Fibroblast of pulmonary artery (primary cell): ENCODE measurements at regions not wholly inside any gene's neighbourhood (a gene's known extent, or its start where the extent isn't known, plus 50 kb on each side); places are given as distances from the start of the nearest gene placed in this dataset.

ENCODE experiments used
- DNase-seq: peaks from one replicate; pipeline ENCODE4 v3.0.0-alpha.2; 2010; ENCODE audit warnings: low read depth
- H3K4me3 ChIP-seq: replicated peaks from 2 replicates; pipeline ENCODE4 v1.5.1; 2011; ENCODE audit warnings: low read depth, mild to moderate bottlenecking, control low read depth, low read length, moderate library complexity
- CTCF ChIP-seq: IDR thresholded peaks from 2 replicates; pipeline ENCODE4 v1.5.1; 2011; ENCODE audit warnings: mild to moderate bottlenecking, control low read depth, low read length, inconsistent platforms; ENCODE audit errors: missing control alignments

DNA sequence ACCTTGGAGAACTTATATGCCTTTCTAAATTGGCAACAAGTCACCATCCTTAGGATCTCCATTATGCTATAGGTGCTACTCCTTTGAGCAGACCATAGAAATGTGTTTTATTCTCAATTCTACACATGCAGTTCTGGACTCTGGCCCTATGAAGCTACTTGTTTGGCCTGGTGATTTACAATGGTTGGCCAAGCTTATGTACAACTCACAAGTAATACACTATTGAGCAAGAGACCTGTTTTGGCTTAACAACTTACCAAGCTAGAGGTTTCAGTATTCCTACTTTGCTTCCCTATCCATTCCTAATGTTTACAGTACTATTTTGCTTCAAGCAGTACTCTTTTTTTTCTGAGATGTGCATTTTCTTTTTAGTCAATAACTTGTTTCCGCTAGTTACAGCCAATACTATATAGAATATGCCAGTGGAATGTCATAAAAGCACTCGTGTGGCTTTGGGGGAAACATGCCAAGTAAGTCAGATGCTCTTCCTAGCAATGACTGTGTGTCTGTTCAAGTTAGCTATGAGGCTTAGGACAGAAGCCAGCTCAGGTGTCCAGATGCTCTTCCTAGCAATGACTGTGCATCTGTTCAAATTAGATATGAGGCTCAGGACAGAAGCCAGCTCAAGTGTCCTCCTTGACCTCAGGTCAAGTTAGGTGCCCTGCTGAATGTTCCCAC is 174.9 kb upstream of the SEMA6D start:
- DNase-seq: no peak
- H3K4me3 ChIP-seq: no peak overlapping the region
- no peak for TF ChIP-seq CTCF

DNA sequence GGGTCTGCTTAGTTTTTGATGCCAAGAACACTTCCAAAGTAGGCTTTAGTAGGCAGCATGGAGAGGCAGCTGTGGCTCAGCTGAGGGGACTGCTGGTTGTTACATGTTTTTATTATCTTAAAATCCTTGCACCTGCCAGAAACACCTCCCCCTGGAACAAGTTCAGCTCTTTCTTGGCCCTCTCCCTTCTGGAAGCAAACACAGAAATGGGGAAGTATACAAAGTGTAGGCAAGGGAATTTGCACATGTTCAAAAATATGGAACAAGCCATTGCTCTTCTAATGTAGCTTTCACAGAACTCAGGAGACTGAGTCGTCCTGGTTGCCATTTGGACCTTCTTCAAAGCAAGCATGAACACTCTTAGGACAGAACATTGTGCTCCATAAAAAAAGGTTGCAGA is 169.1 kb upstream of the SEMA6D start:
- no peak overlapping the region for H3K4me3 ChIP-seq
- DNase-seq: no peak
- TF ChIP-seq CTCF: no peak

- H3K4me3 ChIP-seq: no peak overlapping the region
- no peak for TF ChIP-seq CTCF
- no peak for DNase-seq
These were observed 168.3 kb upstream of the SEMA6D start for GRCh38 chr15:47548986-47549385.

- peak; percentile 5 for TF ChIP-seq CTCF
- DNase-seq: no peak
- H3K4me3 ChIP-seq: no peak overlapping the region
These were observed 166.2 kb upstream of the SEMA6D start for GRCh38 chr15:47551079-47551478.

DNA sequence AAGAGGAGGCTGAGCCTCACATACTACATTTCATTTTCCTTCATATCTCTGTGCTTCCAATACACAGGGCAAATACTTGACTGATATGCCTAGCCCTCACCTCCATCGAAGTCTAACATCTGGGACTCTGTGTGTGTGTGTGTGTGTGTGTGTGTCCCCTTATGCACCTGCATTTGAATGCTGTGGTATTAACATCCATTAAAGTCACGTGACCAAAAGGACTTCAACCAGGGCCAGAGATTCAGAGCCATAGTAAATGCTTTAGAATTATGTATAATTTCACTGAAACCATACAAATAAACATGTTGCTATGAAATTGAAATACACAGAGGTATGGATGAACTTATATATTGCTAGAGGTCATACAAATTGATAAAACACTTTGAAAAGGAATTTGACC is 165.8 kb upstream of the SEMA6D start:
- no peak for DNase-seq
- no peak for TF ChIP-seq CTCF
- H3K4me3 ChIP-seq: no peak overlapping the region

- no peak for TF ChIP-seq CTCF
- DNase-seq: no peak
- no peak overlapping the region for H3K4me3 ChIP-seq
These were observed 164.2 kb upstream of the SEMA6D start for GRCh38 chr15:47552978-47553608.

DNA sequence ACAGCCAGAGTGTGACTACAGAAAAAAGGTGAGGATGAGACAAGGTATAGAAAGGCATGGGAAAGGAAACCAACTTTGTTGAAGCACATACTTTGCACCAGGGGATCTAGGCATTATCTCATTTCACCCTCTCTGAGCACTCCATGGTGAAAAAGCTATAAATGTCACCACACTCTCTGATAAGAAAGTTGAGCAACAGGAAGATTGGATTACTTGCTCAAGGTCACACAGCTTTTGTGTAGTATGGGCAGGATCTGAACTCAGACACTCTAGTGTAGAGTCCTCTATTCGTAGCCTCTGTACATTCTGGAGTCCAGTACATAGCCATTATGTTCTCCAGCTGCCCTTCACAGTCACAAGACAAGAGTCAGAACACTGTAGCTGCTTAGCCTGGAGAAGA is 163.4 kb upstream of the SEMA6D start:
- DNase-seq: no peak
- no peak overlapping the region for H3K4me3 ChIP-seq
- TF ChIP-seq CTCF: no peak
